ENCODE measurements at regions not wholly inside any gene's neighbourhood (a gene's known extent, or its start where the extent isn't known, plus 50 kb on each side); places are given as distances from the start of the nearest gene placed in this dataset.

GRCh38 chr10:57303566-57303965, 942.5 kb upstream of the ZWINT start:
- CTCF ChIA-PET = no interaction called here
- H3K27ac Mint-ChIP-seq = no peak overlapping the region
- ATAC-seq = no peak
- no peak overlapping the region for H3K4me3 Mint-ChIP-seq
- POLR2A ChIA-PET = no interaction called here
- no peaks in the 10 kb centered on the region for H3K4me1 Mint-ChIP-seq (ENCODE audit: low read depth)
- H3K27me3 Mint-ChIP-seq = no peaks in the 10 kb centered on the region
- H3K9me3 Mint-ChIP-seq = no peaks in the 10 kb centered on the region
- H3K36me3 Mint-ChIP-seq (ENCODE audit: low read depth) = no peaks in the 10 kb centered on the region
- no peak for TF ChIP-seq CTCF (IDR thresholded peaks at IDR 0.05)
- intact Hi-C loops (cut with micrococcal nuclease) = no loop called here
- DNase-seq = no peak

- POLR2A ChIA-PET = interaction anchor here (0.7 kb wide), 1 partner anchor 16 kb away, joined by 3 read pairs; no protein-coding TSS in a partner anchor
Observed at GRCh38 chr10:57300718-57301117, 939.7 kb upstream of the ZWINT start.

GRCh38 chr10:57294698-57295097, 933.6 kb upstream of the ZWINT start:
- Mint-ChIP-seq H3K36me3 (ENCODE audit: low read depth) (no peaks in the 10 kb centered on the region), H3K4me1 (ENCODE audit: low read depth) (no peaks in the 10 kb centered on the region), H3K27me3 (no peaks in the 10 kb centered on the region), H3K9me3 (peaks cover 3% of the 10 kb centered on the region), H3K4me3 (no peak overlapping the region), H3K27ac (no peak overlapping the region)
- ATAC-seq = no peak
- DNase-seq = no peak
- TF ChIP-seq CTCF (IDR thresholded peaks at IDR 0.05) = no peak
- intact Hi-C loops (cut with micrococcal nuclease) = no loop called here
- POLR2A ChIA-PET = no interaction called here
- CTCF ChIA-PET = no interaction called here

More at GRCh38 chr10:57300718-57301117, 939.7 kb upstream of the ZWINT start:
- H3K4me3 Mint-ChIP-seq = no peak overlapping the region
- no peak for TF ChIP-seq CTCF (IDR thresholded peaks at IDR 0.05)
- no peak overlapping the region for H3K27ac Mint-ChIP-seq
- no peaks in the 10 kb centered on the region for H3K4me1 Mint-ChIP-seq (ENCODE audit: low read depth)
- CTCF ChIA-PET = no interaction called here
- H3K9me3 Mint-ChIP-seq = peaks cover 1% of the 10 kb centered on the region
- no peaks in the 10 kb centered on the region for H3K36me3 Mint-ChIP-seq (ENCODE audit: low read depth)
- no peak for ATAC-seq
- DNase-seq = no peak
- H3K27me3 Mint-ChIP-seq = no peaks in the 10 kb centered on the region
- intact Hi-C loops (cut with micrococcal nuclease) = no loop called here

- CTCF ChIA-PET = no interaction called here
- H3K9me3 Mint-ChIP-seq = peaks cover 4% of the 10 kb centered on the region
- H3K4me1 Mint-ChIP-seq (ENCODE audit: low read depth) = no peaks in the 10 kb centered on the region
- POLR2A ChIA-PET = no interaction called here
- H3K36me3 Mint-ChIP-seq (ENCODE audit: low read depth) = no peaks in the 10 kb centered on the region
- no peak overlapping the region for H3K4me3 Mint-ChIP-seq
- H3K27me3 Mint-ChIP-seq = no peaks in the 10 kb centered on the region
- intact Hi-C loops (cut with micrococcal nuclease) = no loop called here
- no peak for ATAC-seq
- DNase-seq = no peak
- TF ChIP-seq CTCF (IDR thresholded peaks at IDR 0.05) = no peak
- no peak overlapping the region for H3K27ac Mint-ChIP-seq
Observed at GRCh38 chr10:57288754-57289153, 927.7 kb upstream of the ZWINT start.

- CTCF ChIA-PET = no interaction called here
- intact Hi-C loops (cut with micrococcal nuclease) = no loop called here
Observed at GRCh38 chr10:57262892-57263291, 901.8 kb upstream of the ZWINT start.

More at GRCh38 chr10:57262892-57263291, 901.8 kb upstream of the ZWINT start:
- POLR2A ChIA-PET = no interaction called here
- H3K27ac Mint-ChIP-seq = no peak overlapping the region
- no peaks in the 10 kb centered on the region for H3K27me3 Mint-ChIP-seq
- no peaks in the 10 kb centered on the region for H3K36me3 Mint-ChIP-seq (ENCODE audit: low read depth)
- DNase-seq (no peak), ATAC-seq (no peak)
- no peaks in the 10 kb centered on the region for H3K4me1 Mint-ChIP-seq (ENCODE audit: low read depth)
- TF ChIP-seq CTCF (IDR thresholded peaks at IDR 0.05) = no peak
- H3K4me3 Mint-ChIP-seq = no peak overlapping the region
- H3K9me3 Mint-ChIP-seq = peaks cover 3% of the 10 kb centered on the region

Data from activated CD8-positive, alpha-beta T cell treated with anti-CD3 and anti-CD28 coated beads for 36 hours (primary cell).